HG03025 (cell line): ENCODE measurements at regions not wholly inside any gene's neighbourhood (a gene's known extent, or its start where the extent isn't known, plus 50 kb on each side); places are given as distances from the start of the nearest gene placed in this dataset.
A peak's percentile ranks its signal among the peaks of the same experiment; 100 is the strongest.
"Not testable (repeated sequence)": the region's sequence is repeated elsewhere in the genome, so short reads cannot be mapped to it uniquely, and the experiment has no call there.

Experiments used
- ATAC-seq: cut with Tn5 transposase; IDR thresholded peaks from one replicate; pipeline ENCODE4 v1.9.1; 2021; ENCODE audit warnings: mild to moderate bottlenecking, moderate library complexity; ENCODE audit not compliant: unreplicated experiment, low FRiP score

- peak; percentile 64 for ATAC-seq
Observed at GRCh38 chr7:45259966-45260646, 102.5 kb downstream of the RAMP3 start.

GRCh38 chr7:45267262-45267661, 109.7 kb downstream of the RAMP3 start:
- ATAC-seq = no peak

GRCh38 chr7:45268013-45268412, 110.4 kb downstream of the RAMP3 start:
- no peak for ATAC-seq

GRCh38 chr7:45269192-45269591, 111.6 kb downstream of the RAMP3 start:
- ATAC-seq = no peak

- no peak for ATAC-seq
Observed at GRCh38 chr7:45278763-45279398, 121.3 kb downstream of the RAMP3 start.

GRCh38 chr7:45289611-45290010, 132.0 kb downstream of the RAMP3 start:
- ATAC-seq = not testable (repeated sequence)

- ATAC-seq = no peak
Observed at GRCh38 chr7:45290880-45291279, 133.3 kb downstream of the RAMP3 start.

GRCh38 chr7:45292481-45292880, 134.9 kb downstream of the RAMP3 start:
- ATAC-seq = no peak

- ATAC-seq = no peak
Observed at GRCh38 chr7:45293295-45293942, 135.8 kb downstream of the RAMP3 start.

GRCh38 chr7:45294559-45294958, 137.0 kb downstream of the RAMP3 start:
- no peak for ATAC-seq

- ATAC-seq = no peak
Observed at GRCh38 chr7:45295222-45295621, 137.6 kb downstream of the RAMP3 start.

GRCh38 chr7:45296748-45297147, 139.2 kb downstream of the RAMP3 start:
- ATAC-seq = no peak

GRCh38 chr7:45306752-45307305, 149.2 kb downstream of the RAMP3 start:
- no peak for ATAC-seq

GRCh38 chr7:45311597-45311996, 154.0 kb downstream of the RAMP3 start:
- no peak for ATAC-seq

- not testable (repeated sequence) for ATAC-seq
Observed at GRCh38 chr7:45315512-45315911, 157.9 kb downstream of the RAMP3 start.

GRCh38 chr7:45324683-45325237, 167.2 kb downstream of the RAMP3 start:
- ATAC-seq = no peak

GRCh38 chr7:45325378-45325777, 167.8 kb downstream of the RAMP3 start:
- ATAC-seq = no peak

- ATAC-seq = no peak
Observed at GRCh38 chr7:45328403-45328981, 170.9 kb downstream of the RAMP3 start.

GRCh38 chr7:45331563-45331962, 174.0 kb downstream of the RAMP3 start:
- no peak for ATAC-seq

- not testable (repeated sequence) for ATAC-seq
Observed at GRCh38 chr7:45335024-45335423, 177.4 kb downstream of the RAMP3 start.

- ATAC-seq = no peak
Observed at GRCh38 chr7:45342236-45342635, 184.6 kb downstream of the RAMP3 start.
